ENCODE measurements at regions not wholly inside any gene's neighbourhood (a gene's known extent, or its start where the extent isn't known, plus 50 kb on each side); places are given as distances from the start of the nearest gene placed in this dataset.

DNA sequence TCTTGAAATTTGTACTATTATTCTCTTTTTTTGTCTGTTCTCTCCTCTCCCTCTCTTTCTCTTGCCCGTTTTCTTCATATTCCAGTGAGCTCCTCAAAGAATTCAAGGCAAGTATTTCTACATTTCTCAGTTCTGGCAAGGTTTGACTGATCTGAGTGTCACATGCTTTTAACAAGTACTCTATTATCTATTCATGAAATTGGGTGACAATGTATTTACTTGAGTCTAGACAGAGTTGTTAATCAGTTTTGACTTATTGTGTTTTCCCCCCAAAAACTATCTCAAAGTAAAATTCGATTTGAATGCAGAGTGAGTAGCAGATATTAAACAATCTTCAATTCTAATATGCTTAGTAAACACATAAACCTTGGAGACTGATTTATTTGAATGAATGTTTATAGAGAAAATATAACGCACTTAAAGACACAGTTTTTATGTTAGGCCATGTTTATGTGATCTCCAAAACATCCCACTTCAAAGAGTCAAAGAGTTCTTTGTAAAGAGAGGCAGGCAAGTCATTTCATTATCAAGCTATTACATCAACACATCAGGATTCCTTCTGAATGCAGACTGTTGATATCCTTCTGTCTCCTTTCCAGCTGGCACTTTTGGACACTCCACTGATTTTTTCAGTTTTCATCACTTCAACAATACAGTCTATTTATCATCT, 166.6 kb downstream of the SLITRK6 start:
- TF ChIP-seq, protein P1, sequence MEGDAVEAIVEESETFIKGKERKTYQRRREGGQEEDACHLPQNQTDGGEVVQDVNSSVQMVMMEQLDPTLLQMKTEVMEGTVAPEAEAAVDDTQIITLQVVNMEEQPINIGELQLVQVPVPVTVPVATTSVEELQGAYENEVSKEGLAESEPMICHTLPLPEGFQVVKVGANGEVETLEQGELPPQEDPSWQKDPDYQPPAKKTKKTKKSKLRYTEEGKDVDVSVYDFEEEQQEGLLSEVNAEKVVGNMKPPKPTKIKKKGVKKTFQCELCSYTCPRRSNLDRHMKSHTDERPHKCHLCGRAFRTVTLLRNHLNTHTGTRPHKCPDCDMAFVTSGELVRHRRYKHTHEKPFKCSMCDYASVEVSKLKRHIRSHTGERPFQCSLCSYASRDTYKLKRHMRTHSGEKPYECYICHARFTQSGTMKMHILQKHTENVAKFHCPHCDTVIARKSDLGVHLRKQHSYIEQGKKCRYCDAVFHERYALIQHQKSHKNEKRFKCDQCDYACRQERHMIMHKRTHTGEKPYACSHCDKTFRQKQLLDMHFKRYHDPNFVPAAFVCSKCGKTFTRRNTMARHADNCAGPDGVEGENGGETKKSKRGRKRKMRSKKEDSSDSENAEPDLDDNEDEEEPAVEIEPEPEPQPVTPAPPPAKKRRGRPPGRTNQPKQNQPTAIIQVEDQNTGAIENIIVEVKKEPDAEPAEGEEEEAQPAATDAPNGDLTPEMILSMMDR (conservative IDR thresholded peaks at IDR 0.05) = no peak
- TF ChIP-seq ZFX (IDR thresholded peaks at IDR 0.05) = no peak
